ENCODE measurements at regions not wholly inside any gene's neighbourhood (a gene's known extent, or its start where the extent isn't known, plus 50 kb on each side); places are given as distances from the start of the nearest gene placed in this dataset.
"Not testable (repeated sequence)": the region's sequence is repeated elsewhere in the genome, so short reads cannot be mapped to it uniquely, and the experiment has no call there.

DNA sequence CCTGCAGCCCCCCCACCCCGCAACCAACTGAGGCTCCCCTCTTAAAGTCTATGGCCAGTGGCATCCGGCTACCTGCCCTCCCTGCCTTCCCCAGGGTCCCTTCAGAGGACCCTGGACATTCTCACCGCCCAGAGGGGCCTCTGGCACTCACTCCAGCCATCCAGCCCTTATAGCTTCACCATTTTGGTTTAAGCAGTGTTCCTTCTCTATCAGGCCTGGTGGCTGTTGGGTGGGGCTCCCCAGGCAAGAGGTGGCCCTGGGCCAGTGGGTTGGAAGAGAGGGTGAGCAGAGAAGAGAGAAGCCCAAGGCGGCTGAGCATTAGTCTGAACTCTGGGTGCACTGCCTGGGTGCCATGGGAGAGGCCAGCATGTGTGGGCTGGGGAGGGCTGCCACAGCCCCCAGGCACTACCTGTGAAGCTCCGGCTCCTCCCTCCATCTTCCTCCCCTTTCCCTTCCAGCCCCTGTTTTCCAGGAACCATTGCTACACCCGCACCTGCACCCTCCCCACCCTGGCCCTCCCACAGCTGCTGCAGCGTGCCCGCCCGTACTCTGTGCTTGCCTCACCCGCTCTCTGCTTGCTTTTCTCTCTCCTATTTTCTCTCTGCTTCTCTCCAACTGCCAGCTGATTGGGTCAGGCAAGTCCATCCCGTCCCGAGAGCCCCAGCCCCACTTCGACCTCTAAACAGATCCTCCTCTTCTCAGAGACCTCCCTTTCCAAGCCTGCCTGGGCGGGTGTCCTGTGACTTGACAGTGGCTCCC, 168.2 kb downstream of the TBC1D2B start:
- DNase-seq (ENCODE audit: low read depth), result no peak

DNA sequence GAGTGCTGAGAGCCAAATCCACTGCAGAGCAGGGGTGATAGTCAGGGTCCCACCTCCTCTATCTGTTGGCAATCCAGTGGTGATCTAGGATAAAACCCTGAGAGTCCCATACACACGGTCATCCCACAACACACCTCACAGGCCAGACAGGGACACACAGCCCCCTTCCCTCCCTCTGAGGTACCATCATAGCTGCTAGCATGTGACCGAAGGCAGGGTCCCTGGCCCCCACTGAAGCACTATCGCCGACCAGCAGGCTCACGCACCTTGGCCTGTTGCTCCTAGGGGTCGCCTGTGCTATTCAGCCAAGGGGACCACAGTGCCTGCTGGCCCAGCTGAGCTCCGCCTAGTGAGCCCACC, 168.8 kb downstream of the TBC1D2B start:
- DNase-seq (ENCODE audit: low read depth), result not testable (repeated sequence)

DNA sequence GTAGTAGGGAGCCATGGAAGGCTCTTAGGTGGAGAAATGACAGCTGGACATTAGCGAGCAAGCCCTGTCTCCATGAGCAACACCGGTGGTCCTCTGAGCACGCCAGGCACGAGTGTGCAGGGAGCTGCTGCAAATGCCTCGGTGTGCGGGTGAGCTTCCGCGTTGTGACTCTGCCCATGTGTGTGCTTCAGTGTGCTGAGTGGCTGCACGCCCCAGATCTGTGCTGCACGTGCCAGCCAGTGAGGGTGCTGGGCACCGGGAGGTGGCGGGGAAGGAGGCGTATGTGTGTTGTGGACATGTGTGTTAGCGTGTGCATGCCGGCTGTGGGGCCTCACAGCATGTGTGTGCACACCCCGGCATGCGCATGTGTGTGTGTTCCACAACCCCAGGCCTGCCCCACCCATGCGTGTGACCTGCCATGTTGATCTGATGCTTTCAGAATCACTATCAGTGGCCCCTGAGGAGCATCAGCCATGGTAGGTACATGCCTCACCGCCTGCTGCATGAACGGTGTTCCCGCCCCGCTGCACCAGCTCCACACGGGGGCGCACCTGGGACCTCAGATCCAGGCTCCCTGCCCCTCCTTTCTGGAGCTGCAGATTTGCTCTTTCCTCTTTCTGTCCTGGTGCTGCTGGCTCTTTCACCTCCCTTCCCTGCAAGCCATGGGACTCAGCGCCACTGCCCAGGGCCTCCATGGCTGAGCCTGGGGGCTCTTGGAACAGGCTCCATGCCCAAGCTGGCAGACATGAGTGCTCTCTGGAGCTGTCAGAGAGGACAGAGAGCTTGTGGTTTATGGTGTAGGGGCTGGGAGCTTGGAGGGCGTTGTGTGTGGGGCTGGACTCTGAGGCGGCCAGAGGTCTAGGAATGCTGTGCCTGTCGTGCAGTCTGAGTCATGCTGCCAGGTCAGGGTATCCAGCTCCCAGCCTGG, 169.4 kb downstream of the TBC1D2B start:
- DNase-seq (ENCODE audit: low read depth), result no peak

DNA sequence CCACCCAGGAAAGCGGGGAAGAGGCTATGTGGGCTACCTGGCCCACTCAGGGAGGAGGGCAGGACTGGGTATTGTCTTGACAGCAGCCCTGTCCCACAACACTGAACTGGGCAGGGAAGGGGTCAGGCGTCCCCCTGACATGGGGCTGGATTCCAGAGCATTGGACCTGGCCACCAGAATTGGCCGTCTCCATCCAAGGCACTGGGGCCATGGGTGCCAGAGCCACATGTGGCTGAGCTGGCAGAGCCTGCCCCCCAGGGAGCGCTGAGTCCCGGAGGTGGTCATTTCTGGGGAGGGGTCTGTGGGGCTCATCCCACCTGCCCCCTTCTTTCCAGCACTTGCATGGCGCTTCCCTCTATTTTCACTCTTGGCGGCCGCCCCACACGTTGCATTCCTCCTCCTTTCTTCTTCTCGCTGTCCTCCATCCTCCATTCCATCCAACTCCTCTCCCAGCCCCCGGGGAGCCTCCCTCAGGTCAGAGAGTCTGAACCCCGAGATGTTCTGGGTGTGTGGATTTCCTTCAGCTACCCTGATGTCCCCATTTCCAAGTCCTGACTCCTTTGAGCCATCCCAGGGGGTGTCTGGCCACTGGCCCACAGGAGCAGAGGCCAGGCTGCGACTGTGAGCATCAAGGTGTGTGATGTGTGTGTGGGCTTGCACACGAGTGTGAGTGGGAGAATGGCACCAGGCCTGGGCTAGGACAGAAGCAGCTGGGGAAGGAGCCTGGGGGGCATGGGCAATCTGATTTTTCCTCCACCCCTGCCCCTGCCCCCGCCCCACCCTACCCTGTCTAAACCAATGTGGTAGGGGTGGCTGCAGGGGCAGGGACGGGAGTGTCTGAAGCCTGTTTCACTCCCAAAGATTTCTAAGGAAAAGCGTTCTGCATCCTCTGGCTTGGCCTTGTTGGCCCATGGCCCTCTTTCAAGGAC, 171.2 kb downstream of the TBC1D2B start:
- not testable (repeated sequence) for DNase-seq (ENCODE audit: low read depth)

DNA sequence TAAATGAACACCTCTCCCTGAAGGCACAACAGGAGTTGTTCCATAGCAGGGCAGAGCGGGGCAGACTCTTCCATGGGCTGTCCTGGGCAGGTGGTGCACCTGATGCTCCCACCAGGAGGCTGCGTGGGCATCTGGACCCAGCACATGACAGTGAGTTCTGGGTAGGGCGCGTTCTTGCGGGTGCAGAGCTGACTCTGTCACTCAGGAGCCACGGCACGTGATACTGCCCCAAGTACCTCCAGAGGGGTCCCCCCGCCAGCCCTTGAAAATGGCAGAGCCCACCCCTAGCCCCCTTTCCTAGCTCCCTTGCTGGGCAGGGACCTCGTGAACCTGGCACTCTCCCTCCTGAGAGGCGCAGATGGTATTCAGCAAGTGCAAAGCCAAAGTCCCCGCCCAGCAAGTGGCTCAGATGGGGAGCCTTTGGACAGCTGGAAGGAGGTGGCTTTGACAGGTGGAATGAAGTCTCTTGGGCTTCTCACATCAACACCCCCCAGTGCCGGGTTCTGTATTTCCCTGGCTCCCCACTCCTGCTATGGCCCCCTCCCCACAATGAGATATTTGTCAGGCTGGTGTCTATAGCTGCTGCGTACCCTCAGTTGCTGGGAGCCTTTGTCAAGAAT, 172.1 kb downstream of the TBC1D2B start:
- DNase-seq (ENCODE audit: low read depth), result no peak

DNA sequence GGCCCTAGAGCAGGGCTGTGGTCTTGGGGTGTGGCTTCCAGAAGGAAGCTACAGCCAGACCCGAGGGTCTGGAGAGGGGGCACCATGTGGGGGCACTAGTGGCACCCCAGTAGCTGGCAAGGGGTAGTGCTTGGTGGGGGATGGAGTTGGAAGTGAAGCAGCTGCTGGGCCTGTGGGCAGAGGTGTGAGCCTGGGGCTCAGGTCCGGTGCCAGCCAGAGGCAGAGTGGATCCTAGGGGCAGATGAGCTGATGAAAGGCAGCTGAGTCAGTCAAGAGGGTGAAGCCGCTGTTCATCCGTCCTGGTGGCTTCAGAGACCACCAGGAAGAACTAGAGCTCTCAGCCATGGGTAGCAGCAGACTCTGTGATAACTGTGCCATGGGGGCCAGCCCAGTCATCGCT, 172.6 kb downstream of the TBC1D2B start:
- DNase-seq (ENCODE audit: low read depth), result no peak

DNA sequence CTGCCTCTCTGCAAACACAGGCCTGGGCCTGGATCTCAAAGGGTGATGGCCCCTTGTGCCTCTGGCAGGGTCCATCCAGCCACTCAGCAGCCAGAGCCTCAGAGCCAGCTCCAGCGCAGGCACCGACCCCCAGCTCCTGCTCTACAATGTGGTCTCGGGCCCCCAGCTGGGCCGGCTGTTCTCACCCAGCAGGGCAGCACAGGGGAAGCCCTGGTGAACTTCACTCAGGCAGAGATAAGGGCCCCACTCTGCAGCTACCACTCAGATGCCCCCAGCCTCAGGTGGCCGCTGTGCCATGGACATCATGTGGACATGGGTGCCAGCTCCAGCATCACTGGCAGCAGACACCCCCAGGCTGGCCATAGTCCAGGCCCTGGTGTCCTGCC, 173.1 kb downstream of the TBC1D2B start:
- no peak for DNase-seq (ENCODE audit: low read depth)

DNA sequence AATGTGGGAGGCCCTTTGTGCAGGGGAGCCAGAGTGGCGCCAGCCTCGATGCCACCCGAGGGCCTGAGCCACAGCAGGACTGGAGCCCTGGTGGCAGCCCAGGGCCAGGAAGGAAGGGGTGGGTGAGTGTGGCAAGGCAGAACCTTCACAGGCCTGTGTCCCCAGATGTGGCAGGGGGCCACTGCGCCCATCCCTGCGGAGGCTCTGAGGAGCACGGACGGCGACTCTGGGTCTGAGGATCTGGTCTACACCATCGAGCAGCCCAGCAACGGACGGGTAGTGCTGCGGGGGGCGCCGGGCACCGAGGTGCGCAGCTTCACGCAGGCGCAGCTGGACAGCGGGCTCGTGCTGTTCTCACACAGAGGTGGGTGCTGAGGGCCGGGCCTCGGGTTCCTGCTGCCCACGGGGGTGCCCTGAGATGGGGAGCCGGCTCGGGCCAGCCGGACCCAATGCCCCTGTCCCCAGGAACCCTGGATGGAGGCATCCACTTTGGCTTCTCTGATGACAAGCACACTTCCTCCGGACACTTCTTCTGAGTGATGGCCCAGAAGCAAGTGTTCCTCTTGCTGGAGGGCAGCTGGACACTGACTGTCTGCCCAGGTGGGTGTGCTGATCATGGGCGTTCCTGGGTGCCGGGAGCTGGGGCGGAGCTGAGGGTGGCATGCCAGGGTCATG, 173.6 kb downstream of the TBC1D2B start:
- not testable (repeated sequence) for DNase-seq (ENCODE audit: low read depth)

DNA sequence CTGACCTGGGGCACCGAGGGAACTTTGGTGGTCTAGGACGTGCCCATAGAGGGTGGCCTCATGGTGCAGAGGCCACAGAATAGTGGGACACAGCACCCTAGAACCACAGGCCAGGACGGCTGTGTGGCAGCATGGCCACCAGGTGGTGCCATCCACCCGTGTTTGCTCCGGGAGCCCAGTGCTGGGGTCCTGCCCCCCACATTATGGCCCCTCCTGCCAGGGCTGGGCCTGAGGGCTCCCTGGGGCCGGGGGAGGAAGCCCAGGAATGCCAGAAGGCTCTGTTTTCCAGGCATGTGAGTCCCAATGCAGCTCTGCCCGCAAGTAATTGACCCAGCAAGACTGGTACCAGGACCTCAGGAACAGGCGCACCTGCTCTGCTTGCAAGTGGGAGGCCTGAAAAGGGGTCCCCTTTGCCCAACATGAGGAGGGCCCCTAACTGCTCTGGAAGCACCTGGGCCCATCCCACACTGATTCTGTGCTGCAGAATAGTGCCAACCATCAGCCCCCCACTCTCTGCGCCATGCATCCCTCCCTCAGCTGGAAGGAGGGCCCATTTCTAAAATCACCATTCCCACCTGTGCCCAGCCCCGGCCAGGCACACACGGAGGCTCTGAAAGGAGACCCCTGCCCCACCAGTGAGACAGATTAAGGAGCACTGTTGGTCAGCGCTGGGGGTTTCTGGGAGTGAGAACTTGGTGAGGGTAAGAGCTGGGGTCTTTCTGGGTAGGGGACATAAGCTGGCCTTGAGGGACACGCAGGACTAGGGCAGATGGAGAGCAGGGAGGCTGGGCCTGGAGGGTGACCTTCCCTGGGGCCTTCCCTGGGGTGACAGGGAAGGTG, 174.4 kb downstream of the TBC1D2B start:
- DNase-seq (ENCODE audit: low read depth), result not testable (repeated sequence)

DNA sequence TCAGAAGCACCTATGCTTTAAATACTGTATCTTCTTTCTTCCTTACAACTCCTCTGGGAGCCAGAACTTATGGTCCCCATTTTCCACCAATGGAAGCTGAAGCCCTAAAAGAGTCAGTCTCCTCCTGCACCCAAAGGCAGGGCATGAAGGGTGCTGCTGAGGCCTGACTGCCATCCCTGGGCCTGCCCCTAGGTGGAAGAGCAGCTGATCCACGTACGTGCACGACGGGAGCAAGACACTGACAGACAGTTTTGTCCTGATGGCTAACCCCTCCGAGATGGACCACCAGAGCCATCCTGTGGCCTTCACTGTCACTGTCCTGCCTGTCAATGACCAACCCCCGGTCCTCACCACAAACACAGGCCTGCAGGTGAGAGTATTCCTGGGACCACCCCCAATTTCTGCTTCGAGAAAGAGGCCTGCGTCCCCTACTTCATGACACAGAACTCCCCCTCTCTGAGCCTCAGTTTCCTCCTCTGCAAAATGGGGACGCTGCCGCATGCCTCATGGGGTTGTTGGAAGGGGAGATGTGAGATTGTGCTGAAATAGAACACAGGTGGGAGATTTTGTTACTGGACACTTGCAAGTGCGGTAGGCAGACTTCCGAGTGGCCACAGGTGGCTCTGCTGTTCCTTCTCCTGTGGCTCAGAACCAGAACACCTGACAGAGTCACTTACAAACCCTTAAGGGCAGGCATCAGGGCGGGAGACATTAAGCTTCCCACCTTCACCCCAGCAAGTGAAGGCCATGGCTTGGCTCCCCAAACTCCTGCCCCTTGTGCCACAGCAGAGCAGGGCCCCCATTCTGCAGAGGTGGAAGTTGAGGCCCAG, 175.4 kb downstream of the TBC1D2B start:
- no peak for DNase-seq (ENCODE audit: low read depth)

DNA sequence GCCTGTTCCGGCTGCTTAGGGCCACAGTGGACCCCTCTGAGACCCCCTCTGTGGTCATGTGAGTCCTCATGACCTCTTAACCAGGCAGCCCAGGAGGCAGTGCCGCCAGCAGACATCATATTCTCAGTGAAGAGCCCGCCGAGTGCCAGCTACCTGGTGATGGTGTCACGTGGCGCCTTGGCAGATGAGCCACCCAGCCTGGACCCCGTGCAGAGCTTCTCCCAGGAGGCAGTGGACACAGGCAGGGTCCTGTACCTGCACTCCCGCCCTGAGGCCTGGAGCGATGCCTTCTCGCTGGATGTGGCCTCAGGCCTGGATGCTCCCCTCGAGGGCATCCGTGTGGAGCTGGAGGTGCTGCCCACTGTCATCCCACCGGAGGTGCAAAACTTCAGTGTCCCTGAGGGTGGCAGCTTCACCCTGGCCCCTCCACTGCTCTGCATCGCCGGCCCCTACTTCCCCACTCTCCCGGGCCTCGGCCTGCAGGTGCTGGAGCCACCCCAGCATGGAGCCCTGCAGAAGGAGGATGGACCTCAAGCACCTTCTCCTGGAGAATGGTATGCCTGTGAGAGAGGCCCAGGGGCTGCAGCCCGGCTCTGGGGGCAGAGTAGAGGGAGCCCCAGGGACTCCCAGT, 176.1 kb downstream of the TBC1D2B start:
- DNase-seq (ENCODE audit: low read depth), result no peak

DNA sequence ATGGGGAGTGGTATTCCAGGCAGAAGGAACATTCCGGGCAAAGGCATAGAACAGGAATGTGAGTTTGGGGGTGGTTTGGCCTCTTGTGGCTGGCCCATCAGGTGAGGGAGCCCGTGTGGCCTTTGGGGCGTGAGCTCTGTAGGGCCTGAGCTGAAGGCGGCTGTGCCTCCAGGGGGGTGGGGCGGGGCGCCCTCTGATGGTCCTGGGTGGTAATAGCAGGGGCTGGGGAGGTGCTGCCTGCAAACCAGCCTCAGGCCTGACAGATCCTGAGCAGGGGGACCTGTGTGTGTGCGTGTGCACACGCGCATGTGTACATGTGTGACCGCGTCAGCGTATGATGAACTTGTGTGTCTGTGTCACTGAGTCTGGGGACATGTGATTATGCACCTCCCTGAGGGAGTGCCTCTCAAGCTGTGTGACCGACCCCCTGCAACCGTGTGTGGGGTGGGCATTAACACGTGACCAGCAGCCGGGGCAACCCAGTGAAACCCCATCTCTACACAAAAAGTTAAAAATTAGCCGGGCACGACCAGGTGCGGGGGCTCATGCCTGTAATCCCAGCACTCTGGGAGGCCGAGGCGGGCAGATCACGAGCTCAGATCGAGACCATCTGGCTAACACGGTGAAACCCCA, 177.1 kb downstream of the TBC1D2B start:
- DNase-seq (ENCODE audit: low read depth), result not testable (repeated sequence)

DNA sequence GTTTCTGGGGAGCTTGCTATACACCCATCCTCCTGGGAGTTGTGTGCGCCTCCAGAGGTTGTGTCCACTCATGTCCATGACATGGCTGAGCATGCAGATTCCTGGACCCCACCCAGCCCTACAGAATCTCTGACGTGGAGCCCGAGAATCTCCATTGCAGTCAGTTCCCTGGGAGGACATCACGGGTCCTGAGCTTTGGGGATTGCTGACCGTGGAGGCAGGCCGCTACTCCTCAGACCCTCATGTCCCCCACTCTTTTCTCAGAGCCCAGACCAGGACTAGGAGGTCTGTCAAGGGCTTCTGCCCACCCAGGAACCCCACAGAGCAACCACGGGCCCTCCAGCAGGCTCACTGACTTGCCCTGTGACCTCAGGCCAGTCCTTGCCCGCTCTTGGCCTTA, 177.7 kb downstream of the TBC1D2B start:
- DNase-seq (ENCODE audit: low read depth), result not testable (repeated sequence)

DNA sequence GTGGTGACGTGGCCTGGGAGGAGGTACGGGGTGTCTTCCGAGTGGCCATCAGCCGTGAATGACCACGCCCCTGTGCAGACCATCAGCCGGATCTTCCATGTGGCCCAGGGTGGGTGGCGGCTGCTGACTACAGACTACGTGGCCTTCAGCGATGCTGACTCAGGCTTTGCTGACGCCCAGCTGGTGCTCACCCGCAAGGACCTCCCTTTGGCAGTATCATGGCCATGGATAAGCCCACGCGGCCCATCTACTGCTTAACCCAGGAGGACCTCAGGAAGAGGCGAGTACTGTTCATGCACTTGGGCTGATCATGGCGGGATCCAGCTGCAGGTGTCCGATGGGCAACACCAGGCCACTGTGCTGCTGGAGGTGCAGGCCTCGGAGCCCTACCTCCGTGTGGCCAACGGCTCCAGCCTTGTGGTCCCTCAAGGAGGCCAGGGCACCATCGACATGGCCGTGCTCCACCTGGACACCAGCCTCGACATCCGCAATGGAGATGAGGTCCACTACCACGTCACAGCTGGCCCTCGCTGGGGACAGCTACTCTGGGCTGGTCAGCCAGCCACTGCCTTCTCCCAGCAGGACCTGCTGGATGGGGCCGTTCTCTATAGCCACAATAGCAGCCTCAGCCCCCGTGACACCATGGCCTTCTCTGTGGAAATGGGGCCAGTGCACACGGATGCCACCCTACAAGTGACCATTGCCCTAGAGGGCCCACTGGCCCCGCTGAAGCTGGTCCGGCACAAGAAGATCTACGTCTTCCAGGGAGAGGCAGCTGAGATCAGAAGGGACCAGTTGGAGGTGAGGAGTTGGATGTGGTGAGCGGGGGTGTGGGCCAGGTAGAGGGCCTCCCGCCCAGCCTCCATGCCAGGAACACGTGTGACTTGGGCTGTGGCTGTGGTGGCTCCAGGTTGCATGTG, 178.4 kb downstream of the TBC1D2B start:
- DNase-seq (ENCODE audit: low read depth), result no peak

DNA sequence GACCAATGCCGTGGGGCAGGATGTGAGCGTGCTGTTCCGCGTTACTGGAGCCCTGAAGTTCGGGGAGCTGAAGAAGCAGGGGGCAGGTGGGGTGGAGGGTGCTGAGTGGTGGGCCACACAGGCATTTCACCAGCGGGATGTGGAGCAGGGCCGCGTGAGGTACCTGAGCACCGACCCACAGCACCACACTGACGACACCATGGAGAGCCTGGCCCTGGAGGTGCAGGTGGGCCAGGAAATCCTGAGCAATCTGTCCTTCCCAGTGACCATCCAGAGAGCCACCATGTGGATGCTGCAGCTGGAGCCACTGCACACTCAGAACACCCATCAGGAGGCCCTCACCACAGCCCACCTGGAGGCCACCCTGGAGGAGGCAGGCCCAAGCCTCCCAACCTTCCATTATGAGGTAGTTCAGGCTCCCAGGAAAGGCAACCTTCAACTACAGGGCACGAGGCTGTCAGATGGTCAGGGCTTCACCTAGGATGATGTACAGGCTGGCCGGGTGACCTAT, 179.6 kb downstream of the TBC1D2B start:
- no peak for DNase-seq (ENCODE audit: low read depth)

DNA sequence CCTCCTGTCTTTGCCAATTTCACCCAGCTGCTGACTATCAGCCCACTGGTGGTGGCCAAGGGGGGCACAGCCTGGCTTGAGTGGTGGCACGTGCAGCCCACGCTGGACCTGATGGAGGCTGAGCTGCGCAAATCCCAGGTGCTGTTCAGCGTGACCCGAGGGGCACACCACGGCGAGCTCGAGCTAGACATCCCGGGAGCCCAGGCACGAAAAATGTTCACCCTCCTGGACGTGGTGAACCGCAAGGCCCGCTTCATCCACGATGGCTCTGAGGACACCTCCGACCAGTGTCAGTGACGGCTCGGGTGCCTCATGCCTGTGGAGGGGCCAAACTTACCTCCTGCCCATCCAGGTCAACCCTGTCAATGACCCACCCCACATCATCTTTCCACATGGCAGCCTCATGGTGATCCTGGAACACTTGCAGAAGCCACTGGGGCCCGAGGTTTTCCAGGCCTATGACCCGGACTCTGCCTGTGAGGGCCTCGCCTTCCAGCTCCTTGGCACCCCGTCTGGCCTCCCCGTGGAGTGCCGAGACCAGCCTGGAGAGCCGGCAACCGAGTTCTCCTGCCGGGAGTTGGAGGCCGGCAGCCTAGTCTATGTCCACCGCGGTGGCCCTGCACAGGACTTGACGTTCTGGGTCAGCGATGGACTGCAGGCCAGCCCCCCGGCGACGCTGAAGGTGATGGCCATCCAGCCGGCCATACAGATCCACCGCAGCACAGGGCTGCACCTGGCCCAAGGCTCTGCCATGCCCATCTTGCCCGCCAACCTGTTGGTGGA, 180.2 kb downstream of the TBC1D2B start:
- DNase-seq (ENCODE audit: low read depth), result not testable (repeated sequence)

All from stimulated activated CD8-positive, alpha-beta memory T cell treated with anti-CD3 and anti-CD28 coated beads, Interleukin-15, amount 100 ng/mL, for 1 hour (primary cell).